ENCODE measurements at regions not wholly inside any gene's neighbourhood (a gene's known extent, or its start where the extent isn't known, plus 50 kb on each side); places are given as distances from the start of the nearest gene placed in this dataset.
A peak's percentile ranks its signal among the peaks of the same experiment; 100 is the strongest.

- TF ChIP-seq CTCF (IDR thresholded peaks at IDR 0.05; ENCODE audit: control insufficient read depth, extremely low read depth, insufficient read depth): no peak
- DNase-seq (ENCODE audit: low read depth): no peak
- H3K4me3 ChIP-seq (ENCODE audit: low read depth, low read length): no peak overlapping the region
Measured at GRCh38 chr12:90585640-90586304, 369.2 kb downstream of the CCER1 start.

GRCh38 chr12:90576707-90577106 lies 378.3 kb downstream of the CCER1 start:
- no peak overlapping the region for H3K4me3 ChIP-seq (ENCODE audit: low read depth, low read length)
- no peak for TF ChIP-seq CTCF (IDR thresholded peaks at IDR 0.05; ENCODE audit: control insufficient read depth, extremely low read depth, insufficient read depth)
- no peak for DNase-seq (ENCODE audit: low read depth)

GRCh38 chr12:90575995-90576394 lies 379.0 kb downstream of the CCER1 start:
- H3K4me3 ChIP-seq (ENCODE audit: low read depth, low read length): no peak overlapping the region
- no peak for DNase-seq (ENCODE audit: low read depth)
- no peak for TF ChIP-seq CTCF (IDR thresholded peaks at IDR 0.05; ENCODE audit: control insufficient read depth, extremely low read depth, insufficient read depth)

GRCh38 chr12:90574676-90575075 lies 380.3 kb downstream of the CCER1 start:
- no peak overlapping the region for H3K4me3 ChIP-seq (ENCODE audit: low read depth, low read length)
- no peak for TF ChIP-seq CTCF (IDR thresholded peaks at IDR 0.05; ENCODE audit: control insufficient read depth, extremely low read depth, insufficient read depth)
- DNase-seq (ENCODE audit: low read depth): peak; percentile 3

GRCh38 chr12:90572778-90573177 lies 382.2 kb downstream of the CCER1 start:
- no peak overlapping the region for H3K4me3 ChIP-seq (ENCODE audit: low read depth, low read length)
- no peak for TF ChIP-seq CTCF (IDR thresholded peaks at IDR 0.05; ENCODE audit: control insufficient read depth, extremely low read depth, insufficient read depth)
- DNase-seq (ENCODE audit: low read depth): peak; percentile 3

GRCh38 chr12:90569685-90570084 lies 385.3 kb downstream of the CCER1 start:
- no peak for TF ChIP-seq CTCF (IDR thresholded peaks at IDR 0.05; ENCODE audit: control insufficient read depth, extremely low read depth, insufficient read depth)
- H3K4me3 ChIP-seq (ENCODE audit: low read depth, low read length): no peak overlapping the region
- no peak for DNase-seq (ENCODE audit: low read depth)

- no peak overlapping the region for H3K4me3 ChIP-seq (ENCODE audit: low read depth, low read length)
- no peak for TF ChIP-seq CTCF (IDR thresholded peaks at IDR 0.05; ENCODE audit: control insufficient read depth, extremely low read depth, insufficient read depth)
Measured at GRCh38 chr12:90562671-90563070, 392.3 kb downstream of the CCER1 start.

More at GRCh38 chr12:90562671-90563070, 392.3 kb downstream of the CCER1 start:
- DNase-seq (ENCODE audit: low read depth): no peak

All from LNCaP clone FGC (cell line).